ENCODE measurements at regions not wholly inside any gene's neighbourhood (a gene's known extent, or its start where the extent isn't known, plus 50 kb on each side); places are given as distances from the start of the nearest gene placed in this dataset.

- TF ChIP-seq CHD7 (IDR thresholded peaks at IDR 0.05; ENCODE audit: insufficient replicate concordance, low read length) (no peak), SRF (IDR thresholded peaks at IDR 0.05; ENCODE audit: low read depth, low read length) (no peak), POU5F1 (IDR thresholded peaks at IDR 0.05; ENCODE audit: low read depth, low read length) (no peak), JUND (IDR thresholded peaks at IDR 0.05; ENCODE audit: low read length) (no peak), CTCF (IDR thresholded peaks at IDR 0.05; ENCODE audit: control extremely low read depth in 1 of 3, insufficient read depth in 1 of 3, low read depth in 1 of 3, low read length in 3 of 3) (no peak), BCL11A (IDR thresholded peaks at IDR 0.05; ENCODE audit: low read depth in 2 of 2, low read length in 2 of 2) (no peak), EGR1 (IDR thresholded peaks at IDR 0.05; ENCODE audit: borderline replicate concordance, low read depth, low read length) (no peak), SIRT6 (IDR thresholded peaks at IDR 0.05; ENCODE audit: low read length) (no peak), KDM4A (IDR thresholded peaks at IDR 0.05; ENCODE audit: low read depth, low read length, severe bottlenecking) (no peak), SIN3A (conservative IDR thresholded peaks at IDR 0.05 in 1 of 2, IDR thresholded peaks at IDR 0.05 in 1 of 2; ENCODE audit: low read depth in 1 of 2, low read length in 2 of 2) (no peak)
Observed at GRCh38 chr5:5954275-5954598, 424.1 kb downstream of the MED10 start (continued).

Data from H1 (cell line).